ENCODE measurements at regions not wholly inside any gene's neighbourhood (a gene's known extent, or its start where the extent isn't known, plus 50 kb on each side); places are given as distances from the start of the nearest gene placed in this dataset.
A peak's percentile ranks its signal among the peaks of the same experiment; 100 is the strongest.

GRCh38 chr6:154937306-154938220 is 57.6 kb upstream of the TIAM2 start:
- H3K4me2 ChIP-seq (ENCODE audit: insufficient read depth, low read length) = no peak overlapping the region
- H4K20me1 ChIP-seq (replicated peaks; ENCODE audit: control insufficient read depth, insufficient read depth, low read length) = no peaks in the 10 kb centered on the region
- no peaks in the 10 kb centered on the region for H3K36me3 ChIP-seq (ENCODE audit: control insufficient read depth, insufficient read depth, low read length)
- in situ Hi-C loops (cut with MboI) (no loop called here), intact Hi-C loops (cut with micrococcal nuclease) (no loop called here)
- H3K4me1 ChIP-seq (replicated peaks in 1 of 2; ENCODE audit: control insufficient read depth in 2 of 2, insufficient read depth in 2 of 2, low read length in 2 of 2) = peaks cover 0 to 4% of the 10 kb centered on the region in 2 experiments; a peak in 2 of 5 replicates
- DNase-seq (ENCODE audit: extremely low read depth in 1 of 4, low spot score in 3 of 4) = no peak
- POLR2A ChIA-PET = no interaction called here
- FAIRE-seq = no peak
- no peak overlapping the region for H3K9ac ChIP-seq (ENCODE audit: insufficient read depth in 1 of 2, low read depth in 2 of 2, low read length in 2 of 2)
- no peak for TF ChIP-seq ZBTB1 (CRISPR knock-in tag; IDR thresholded peaks at IDR 0.05; ENCODE audit: borderline replicate concordance, low read depth)
- TF ChIP-seq, protein P1, sequence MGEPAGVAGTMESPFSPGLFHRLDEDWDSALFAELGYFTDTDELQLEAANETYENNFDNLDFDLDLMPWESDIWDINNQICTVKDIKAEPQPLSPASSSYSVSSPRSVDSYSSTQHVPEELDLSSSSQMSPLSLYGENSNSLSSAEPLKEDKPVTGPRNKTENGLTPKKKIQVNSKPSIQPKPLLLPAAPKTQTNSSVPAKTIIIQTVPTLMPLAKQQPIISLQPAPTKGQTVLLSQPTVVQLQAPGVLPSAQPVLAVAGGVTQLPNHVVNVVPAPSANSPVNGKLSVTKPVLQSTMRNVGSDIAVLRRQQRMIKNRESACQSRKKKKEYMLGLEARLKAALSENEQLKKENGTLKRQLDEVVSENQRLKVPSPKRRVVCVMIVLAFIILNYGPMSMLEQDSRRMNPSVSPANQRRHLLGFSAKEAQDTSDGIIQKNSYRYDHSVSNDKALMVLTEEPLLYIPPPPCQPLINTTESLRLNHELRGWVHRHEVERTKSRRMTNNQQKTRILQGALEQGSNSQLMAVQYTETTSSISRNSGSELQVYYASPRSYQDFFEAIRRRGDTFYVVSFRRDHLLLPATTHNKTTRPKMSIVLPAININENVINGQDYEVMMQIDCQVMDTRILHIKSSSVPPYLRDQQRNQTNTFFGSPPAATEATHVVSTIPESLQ (CRISPR knock-in tag; IDR thresholded peaks at IDR 0.05) = no peak
- TF ChIP-seq STAT5B (CRISPR knock-in tag; IDR thresholded peaks at IDR 0.05) = no peak
- TF ChIP-seq ZNF589 (CRISPR knock-in tag; IDR thresholded peaks at IDR 0.05; ENCODE audit: low read depth) = no peak
- no peak for TF ChIP-seq GTF2F1 (IDR thresholded peaks at IDR 0.05; ENCODE audit: low read depth, low read length)
- TF ChIP-seq PRMT5 (CRISPR knock-in tag; IDR thresholded peaks at IDR 0.05) = no peak
- TF ChIP-seq POLR3A (IDR thresholded peaks at IDR 0.05; ENCODE audit: borderline replicate concordance, extremely low read depth, insufficient read depth, insufficient read length) = no peak
- TF ChIP-seq ZFPM2 (CRISPR knock-in tag; IDR thresholded peaks at IDR 0.05) = no peak
- H3K9me1 ChIP-seq (ENCODE audit: control insufficient read depth, insufficient read depth, low read length) = no peaks in the 10 kb centered on the region
- no peak overlapping the region for H3K4me3 ChIP-seq
- H2AFZ ChIP-seq (ENCODE audit: low read depth, low read length) = no peak overlapping the region
- 32% methylated on average over 17 of the region's 17 CpGs for WGBS (ENCODE audit: insufficient coverage, low coverage, missing lambda C conversion rate)
- H3K9me3 ChIP-seq (replicated peaks; ENCODE audit: control insufficient read depth, insufficient read depth, low read depth, low read length) = no peaks in the 10 kb centered on the region
- no TSS peak for BruUV-seq (replicated peaks)
- H3K27me3 ChIP-seq (ENCODE audit: control insufficient read depth in 2 of 2, insufficient read depth in 2 of 2, low read length in 2 of 2) = no peaks in the 10 kb centered on the region
- H3K27ac ChIP-seq (ENCODE audit: extremely low read depth, low read depth, low read length) = no peak overlapping the region
- CTCF ChIA-PET (ENCODE audit: low intra/inter-chr PET ratio) = no interaction called here
- no peaks in the 10 kb centered on the region for H3K79me2 ChIP-seq (ENCODE audit: control insufficient read depth, insufficient read depth, low read length)
- peak; percentile 78 for ATAC-seq

All from K562 (cell line).